Stimulated activated naive CD4-positive, alpha-beta T cell (primary cell): ENCODE measurements at regions not wholly inside any gene's neighbourhood (a gene's known extent, or its start where the extent isn't known, plus 50 kb on each side); places are given as distances from the start of the nearest gene placed in this dataset.
"Not testable (repeated sequence)": the region's sequence is repeated elsewhere in the genome, so short reads cannot be mapped to it uniquely, and the experiment has no call there.

ENCODE experiments used
- DNase-seq, 6 experiments: peaks; one replicate each; lab custom pipeline; 2025; lab: John Stamatoyannopoulos, UW

DNA sequence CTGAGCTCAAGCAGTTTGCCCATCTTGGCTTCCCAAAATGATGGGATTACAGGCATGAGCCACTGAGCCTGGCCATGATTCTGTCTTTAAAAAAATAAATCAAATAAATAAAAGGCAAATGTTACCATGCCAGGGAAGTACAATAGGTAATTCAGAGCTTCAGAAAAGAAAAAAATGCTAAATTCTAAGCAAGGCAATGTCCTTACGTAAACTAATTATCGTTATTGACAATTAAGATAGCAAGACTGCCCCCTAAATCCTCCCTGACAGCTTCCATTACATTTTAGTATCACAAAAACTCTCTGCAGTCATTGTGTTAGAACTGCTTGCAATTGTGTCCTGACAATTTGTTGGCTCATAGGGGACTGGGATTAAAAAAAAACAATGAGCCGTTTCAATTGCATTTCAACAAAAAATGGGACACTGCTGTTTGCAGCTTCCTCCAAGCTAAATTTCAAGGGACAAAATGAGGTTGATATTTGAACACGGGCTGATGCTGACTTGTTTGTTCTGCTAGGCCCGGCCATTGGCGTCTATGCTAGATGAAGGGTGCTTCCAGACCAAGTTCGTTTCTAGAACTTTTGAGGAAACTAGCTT, 88.9 kb downstream of the MOGAT1 start:
- DNase-seq: no peak

DNA sequence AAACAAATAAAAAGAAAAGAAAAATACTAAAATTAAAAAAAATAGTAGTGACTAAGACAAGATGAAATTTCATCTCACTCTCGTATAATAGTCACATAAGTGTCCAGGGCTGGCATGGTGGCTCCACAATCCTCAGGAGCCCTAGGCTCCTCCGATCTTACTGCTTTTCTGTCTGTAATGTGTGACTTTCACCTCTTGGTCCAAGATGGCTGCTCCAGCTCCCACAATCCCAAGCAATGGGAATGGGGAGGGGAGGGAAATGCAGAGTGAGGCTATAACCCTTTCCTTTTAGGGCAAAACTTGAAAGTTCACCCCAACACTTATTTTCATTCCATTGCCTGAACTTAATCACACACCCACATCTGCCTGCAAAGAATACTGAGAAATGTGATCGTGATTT, 90.4 kb downstream of the MOGAT1 start:
- no peak for DNase-seq

DNA sequence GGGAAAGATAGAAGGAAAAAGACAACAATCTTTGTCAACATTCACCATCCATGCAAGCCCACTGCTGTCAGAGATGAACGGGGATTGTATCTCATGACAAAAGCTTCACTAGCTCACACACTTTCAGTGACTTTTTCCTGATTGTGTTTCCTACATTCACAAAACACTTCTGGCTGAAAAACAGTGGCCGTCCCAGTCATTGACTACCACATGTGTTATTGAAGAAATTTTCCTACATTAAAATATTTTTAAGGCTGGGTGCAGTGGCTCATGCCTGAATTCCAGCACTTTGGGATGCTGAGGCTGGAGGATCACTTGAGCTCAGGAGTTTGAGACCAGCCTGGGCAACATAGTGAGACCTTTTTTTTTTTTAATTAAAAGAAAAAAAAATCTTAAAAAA, 90.9 kb downstream of the MOGAT1 start:
- DNase-seq: no peak

DNA sequence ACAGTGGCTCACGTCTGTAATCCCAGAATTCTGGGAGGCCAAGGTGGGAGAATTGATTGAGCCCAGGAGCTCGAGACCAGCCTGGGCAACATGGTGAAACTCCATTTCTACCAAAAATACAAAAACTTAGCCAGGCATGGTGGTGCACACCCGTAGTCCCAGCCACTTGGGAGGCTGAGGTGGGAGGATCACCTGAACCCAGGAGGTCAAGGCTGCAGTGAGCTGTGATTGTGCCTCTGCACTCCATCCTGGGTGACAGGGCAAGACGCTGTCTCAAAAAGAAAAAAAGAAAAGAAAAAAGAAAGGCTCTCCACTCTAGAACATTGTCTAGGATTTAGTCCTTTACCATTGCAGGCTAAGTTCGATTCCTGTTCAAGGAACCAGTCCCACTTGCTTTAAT, 94.4 kb downstream of the MOGAT1 start:
- DNase-seq: not testable (repeated sequence)

DNA sequence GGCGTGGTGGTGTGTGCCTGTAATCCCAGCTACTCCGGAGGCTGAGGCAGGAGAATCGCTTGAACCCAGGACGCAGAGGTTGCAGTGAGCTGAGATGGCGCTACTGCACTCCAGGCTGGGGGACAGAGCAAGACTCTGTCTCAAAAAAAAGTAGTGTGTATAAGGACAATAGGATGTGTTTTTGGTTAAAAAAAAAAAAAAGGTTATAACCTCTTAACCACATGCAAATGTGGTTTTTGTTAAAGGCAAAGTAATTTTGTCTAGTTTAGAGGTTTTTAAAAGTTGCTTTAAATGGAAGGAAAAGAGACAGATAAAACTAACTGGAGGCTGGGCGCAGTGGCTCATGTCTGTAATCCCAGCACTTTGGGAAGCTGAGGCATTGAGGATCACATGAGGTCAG, 92.8 kb upstream of the ACSL3 start:
- not testable (repeated sequence) for DNase-seq

DNA sequence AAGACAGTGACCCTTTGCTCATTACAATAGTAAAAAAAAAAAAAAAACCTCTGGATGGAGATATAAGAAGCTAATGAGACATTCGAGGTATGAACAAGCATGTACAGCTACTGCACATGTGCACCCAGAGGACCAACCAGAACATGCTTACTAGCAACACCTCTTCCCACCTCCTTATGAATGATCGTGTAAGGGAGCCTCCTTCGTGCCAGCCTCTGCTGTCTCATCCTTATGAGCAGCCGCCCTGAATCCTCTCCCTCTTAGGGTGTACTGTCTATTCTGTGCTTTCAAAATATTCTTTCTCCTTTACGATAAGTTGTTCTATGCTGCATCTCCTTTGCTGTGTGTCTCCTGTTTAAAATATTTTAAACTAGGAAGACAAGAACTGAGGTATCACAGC, 91.4 kb upstream of the ACSL3 start:
- no peak for DNase-seq

DNA sequence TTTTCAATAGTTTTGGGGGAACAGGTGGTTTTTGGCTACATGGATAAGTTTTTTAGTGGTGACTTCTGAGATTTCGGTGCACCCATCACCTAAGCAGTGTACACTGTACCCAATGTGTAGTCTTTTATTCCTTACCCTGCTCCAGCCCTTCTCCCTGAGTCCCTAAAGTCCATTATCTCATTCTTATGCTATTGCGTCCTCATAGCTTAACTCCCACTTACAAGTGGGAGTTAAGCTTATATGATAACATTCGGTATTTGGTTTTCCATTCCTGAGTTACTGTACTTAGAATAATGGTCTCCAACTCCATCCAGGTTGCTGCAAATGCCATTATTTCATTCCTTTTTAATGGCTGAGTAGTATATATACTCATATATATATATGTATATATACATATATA, 90.9 kb upstream of the ACSL3 start:
- DNase-seq: no peak

DNA sequence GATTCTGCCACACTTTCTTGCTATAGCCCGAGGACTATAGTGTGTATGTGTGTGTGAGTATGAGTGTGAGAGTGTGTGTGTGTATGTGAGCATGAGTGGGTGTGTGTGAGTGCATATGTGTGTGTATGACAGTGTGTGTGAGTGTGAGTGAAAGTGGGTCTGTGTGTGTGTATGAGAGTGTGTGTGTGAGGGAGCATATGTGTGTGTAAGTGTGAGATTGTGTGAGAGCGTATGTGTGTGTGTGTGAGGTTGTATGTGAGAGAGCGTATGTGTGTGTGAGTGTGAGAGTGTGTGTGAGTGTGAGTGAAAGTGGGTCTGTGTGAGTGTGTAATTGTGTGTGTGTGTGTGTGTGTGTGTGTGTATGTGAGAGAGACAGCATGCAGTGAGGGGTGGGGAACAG, 89.0 kb upstream of the ACSL3 start:
- DNase-seq: no peak

DNA sequence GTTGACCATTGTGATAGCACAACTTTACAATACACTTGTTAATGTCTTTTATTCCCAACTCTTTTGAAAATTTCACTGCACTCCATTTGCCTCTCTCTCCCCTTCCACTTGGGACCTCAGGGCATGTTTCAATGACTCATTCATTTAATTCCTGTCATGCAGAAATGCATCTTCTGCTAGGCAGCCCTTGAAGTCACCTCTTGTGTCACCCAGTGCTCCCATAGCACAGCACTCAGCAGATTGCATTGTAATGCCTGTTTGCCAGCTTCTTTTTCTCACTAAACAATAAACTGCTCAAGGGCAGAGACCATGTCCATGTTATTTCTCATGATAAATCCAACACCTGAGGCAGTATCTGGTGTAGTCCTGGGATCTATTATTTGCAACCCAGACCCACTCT, 85.9 kb upstream of the ACSL3 start:
- DNase-seq: no peak

DNA sequence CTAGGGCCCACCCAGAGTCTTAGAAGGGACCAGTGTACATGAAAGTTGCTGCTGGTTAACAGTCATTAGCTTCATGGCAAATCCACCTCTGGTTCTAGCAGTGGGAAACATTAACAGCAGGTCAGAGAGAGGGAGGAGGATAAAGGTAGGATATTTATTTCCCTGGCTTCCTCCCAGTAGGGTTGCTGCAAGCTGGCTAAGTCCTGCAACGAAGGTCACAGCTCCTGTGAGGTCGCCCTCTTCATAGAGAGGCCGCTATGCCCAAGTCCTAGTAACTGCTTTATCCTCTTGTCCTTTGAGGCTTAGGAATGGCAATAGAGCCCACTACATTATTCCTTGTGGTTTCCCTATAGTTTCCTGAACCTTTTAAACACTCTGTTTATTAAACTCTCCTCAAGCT, 84.0 kb upstream of the ACSL3 start:
- DNase-seq: no peak

DNA sequence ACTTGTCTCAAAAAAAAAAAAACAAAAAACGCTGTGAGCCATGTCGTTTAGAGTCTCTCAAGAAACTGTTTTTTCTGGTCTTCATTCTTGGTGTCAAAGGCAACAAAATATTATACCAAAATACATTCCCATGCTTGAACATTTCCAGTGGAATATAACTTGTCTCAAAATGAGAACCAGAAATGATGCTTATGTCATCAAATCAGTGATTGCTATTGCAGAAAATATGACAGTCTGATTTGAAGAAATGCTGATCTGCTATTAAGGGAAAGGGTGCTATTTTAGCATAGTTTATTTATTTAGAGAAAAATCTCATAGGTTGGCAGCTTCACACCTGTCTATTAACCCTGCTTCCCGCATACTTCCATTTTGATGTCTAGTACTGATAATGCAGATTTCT, 82.4 kb upstream of the ACSL3 start:
- no peak for DNase-seq

DNA sequence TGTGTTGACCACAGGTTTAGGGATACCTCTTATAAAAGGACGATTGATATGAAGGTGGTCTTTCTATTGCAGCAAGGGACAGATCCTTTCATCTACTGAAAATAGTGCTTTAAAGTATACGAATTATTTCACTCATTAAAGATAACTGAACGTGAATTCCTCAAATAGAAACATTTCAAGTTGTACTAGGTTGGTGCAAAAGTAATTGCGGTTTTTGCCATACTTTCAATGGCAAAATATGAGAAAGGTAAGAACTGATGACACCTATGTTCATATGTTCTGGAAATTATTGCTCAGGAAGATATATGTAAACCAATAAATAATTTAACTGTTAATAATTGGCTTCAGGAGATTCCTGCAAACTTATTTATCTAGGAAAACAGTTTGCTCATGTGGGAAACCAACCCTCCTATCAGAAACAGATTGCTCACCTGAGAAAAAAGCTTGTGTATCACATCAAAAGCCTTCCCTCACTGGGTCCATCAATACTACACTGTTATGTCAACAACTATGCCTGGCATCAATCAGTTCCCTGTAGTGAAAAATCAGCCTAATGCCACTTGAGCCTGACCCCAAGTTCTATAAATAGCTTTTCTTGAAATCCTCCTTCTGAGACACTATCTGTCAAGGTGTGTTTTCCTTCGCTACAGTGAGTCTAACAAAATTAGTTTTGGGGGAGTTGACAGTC, 81.5 kb upstream of the ACSL3 start:
- DNase-seq: no peak

DNA sequence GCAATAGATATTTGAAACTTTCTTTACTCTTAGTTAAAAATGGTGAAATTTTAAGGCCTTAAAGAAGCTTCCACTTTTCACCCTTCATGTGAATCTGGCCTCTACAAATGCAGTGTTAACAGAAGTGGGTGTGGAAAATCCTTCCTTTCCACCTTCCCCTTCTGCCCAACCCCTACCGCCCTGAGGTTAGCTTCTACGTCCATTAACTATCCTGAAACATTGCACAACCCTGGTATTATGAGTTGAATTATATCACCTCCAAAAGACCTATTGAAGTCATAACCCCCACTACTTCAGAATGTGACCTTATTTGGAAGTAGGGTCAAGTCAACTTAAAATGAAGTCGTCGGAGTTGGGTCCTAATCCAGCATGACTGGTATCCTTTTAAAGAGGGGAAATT, 80.8 kb upstream of the ACSL3 start:
- DNase-seq: no peak

DNA sequence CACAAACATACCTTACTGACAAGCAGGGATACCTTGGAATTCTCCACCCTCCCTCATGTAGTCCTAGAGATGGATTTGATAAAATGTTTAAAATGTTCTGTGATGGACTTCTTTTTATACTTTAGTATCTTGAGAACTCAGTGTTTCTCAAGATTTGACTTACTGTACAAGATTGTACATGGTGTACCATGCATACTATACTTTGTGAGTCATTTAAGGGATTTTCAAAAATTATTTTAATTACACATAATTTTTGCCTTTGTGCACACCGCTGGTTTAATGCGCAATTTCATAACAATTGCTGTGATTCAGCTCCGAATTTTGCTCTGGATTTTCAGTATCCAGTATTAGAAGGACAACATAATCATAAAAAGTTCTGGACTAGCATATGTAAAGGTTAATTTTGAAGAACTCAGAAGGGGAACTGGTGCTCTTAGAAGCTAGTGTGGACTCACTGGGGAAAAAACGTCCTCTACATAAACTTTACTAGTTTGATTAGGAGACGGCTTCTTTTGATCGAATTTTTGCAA, 78.6 kb upstream of the ACSL3 start:
- DNase-seq: no peak

DNA sequence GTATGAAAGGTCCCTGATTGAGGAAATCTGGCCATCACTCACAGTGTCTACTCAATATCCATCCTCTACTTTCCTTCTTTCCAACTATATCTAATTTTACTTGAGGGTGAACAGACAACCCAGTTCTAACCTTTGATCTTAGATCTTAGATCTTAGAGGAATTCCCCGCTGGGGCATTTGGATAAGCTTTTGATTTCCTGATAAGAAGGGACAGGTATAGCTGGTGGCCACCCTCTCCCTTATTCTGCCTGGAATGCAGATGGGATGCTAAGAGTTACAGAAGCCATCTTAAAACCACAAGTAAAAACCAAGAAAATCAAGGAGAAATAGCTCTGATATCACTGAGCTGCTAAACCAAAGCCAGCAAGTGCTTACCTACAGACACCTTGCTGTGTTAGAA, 77.2 kb upstream of the ACSL3 start:
- DNase-seq: no peak

DNA sequence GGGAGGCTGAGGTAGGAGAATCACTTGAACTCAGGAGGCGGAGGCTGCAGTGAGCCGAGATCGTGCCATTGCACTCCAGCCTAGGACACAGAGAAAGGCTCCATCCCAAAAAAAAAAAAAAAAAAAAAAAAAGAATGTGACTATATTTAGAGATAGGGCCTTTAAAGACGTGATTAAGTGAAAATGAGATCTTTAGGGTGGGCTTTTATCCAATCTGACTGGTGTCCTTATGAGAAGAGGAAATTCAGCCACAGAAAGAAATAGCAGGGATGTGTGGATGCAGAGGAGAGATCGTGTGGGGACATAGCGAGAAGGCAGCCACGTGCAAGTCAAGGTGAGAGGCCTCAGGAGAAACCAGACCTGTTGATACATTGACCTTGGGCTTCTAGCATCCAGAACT, 69.9 kb upstream of the ACSL3 start:
- DNase-seq: no peak

DNA sequence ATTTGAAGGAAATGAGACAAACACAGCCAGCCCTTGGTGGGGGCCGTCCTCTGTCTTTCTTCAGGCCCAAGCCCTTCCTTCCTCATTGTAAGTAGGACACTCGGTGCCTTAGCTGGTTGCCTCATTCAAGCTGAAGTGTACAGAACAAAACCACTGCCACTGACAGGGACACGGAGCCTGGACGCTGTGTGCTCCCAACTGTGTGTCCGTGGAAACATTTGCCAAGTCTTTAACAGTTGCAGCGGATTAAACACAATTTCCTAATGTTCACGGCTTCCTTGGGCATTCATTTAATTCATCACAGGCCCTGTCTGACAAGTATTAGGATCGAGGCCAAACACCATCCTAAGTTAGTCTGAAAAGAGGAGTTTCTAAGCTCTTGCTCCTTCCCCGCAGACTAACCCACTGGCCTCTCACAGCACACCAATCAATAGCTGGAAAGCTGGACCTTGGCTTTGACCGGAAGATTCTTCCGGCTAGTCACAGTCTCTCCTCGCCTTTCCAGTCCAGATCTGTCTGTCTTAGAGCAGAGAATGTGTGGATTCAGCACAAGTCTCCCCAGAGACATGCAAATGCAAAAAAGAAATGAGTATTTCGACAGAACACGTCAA, 68.7 kb upstream of the ACSL3 start:
- no peak for DNase-seq

DNA sequence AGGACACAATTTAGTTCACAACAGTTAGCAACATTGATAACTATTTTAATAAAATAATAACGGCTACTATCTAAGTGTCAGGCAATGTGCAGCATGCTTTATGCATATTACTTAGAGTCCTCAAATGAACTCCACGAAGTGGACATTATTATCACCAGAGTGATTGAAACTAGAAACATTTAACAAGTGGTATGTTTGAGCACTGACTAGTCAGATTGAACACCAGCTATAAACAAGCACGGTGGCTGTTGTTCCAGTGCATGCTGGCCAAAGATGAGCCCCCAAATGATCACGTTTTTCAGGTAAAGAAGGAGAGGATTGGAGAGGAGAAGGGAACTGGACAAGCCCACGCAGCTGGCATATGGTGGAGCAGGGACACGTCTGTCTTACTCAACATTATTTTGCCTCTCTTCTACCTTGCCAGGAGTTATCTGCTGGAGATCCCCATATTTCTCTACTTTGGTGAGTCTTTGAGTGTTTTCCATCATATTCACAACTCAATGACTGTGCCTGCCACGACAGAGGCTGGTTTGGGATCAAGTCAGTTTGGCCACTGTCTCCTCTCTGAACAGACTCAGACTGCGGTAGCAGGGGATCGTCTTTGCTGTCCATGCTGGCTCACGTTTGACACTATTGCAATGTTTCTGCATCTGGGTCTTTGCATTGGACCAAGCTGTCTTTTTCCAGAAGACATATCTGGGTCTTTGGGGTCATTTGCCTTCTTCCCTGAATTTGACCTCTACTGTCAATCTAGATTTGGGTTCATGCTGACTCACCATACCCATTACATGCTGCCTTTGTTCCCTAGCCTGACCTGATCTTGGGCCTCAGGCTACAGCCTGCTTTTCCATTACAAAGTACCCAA, 66.0 kb upstream of the ACSL3 start:
- no peak for DNase-seq

DNA sequence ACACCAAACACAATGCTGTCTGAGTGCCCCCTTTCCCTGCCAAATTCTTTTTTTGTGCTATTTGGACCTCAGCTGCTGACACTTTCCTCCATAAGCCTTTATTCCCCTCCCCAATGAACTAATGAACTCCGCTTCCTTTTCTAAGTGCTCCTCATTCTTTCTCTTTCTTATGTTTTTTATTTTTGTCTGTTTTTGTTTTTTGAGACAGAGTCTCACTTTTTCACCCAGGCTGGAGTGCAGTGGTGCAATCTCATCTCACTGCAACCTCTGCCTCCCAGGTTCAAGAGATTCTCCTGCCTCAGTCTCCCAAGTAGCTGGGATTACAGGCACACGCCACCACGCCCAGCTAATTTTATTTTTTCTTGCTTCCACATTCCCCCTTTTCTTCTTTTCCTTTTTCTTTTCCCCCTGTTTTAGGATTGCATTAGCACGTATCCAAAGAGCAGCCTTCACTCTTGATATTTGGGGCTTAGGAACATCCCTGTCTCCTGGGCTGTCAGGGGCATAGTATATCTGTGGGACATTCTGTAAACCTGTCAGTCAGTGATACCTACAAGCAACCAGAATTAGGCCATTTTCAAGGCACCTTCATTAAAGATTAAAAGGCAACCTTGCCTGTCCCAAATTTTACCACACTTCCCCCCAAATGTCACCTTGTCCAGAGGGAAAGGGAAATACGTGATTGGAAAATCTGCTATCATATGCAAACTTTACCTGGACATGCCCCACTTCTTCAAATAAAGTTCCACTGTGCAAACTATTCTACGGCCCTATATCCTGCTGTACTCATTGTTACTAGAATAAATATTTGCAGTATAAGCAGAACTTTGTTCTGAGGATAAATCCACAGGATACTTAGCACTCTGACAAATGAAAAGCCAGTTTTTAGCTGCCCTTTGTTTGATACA, 65.1 kb upstream of the ACSL3 start:
- DNase-seq: no peak

DNA sequence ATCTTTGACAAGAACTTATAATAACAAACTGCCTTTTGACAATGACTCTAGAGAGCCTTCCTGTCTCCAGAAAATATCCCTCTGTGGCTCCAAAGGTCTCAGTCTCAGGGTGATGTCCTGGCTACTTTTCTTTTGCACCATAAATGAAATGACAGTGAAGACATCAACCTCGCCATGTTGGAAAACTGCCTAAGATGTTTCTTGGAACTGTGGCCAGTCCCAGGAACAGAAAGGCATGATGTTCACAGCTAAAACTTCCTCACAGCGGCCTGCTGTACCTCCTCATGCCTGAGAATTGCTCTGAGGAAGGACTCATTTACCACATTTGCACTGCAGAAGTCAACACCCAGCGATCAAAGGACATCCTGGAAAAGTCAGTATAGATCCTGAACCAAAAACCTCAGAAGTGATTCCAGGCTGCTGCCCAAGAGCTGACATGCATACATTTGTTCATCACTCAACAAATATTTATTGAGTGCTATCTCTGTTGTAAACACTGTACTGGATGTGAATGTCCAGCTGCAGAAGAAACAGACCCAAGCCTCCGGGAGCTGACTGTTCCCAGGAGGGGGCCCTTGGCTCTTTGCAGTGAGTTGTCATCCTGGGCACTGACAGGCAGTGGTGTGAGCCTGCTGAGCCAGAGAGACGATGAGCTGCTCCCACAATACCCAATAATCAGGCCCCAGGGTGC, 64.3 kb upstream of the ACSL3 start:
- no peak for DNase-seq

DNA sequence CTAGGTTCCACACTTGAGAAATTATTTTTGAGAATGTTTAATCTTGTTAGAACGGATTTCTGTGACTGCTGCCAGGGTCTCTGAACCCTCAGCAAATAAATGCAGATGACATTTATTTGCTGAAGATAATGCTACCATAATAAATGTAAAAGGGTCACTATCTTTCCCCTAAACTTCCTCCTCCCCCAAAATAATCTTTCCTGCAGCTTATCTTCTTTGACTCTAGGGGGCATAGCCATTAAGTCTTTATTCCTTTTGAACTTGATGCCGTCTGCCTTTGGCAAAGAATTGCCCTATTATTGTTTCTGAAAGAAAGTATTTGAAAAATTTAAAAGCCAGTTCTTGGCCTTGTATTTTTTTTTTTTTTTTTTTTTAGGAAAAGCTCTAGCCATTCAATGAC, 63.6 kb upstream of the ACSL3 start:
- peak in 1 of 6 experiments; percentile 2 for DNase-seq
